Breast epithelium (tissue), 3 donors: ENCODE measurements at regions not wholly inside any gene's neighbourhood (a gene's known extent, or its start where the extent isn't known, plus 50 kb on each side); places are given as distances from the start of the nearest gene placed in this dataset.

Experiments used
- POLR2A ChIP-seq: fragments of 450-650 bp; IDR thresholded peaks from one replicate; pipeline ENCODE4 v1.6.1; 2016; ENCODE audit warnings: antibody characterized with exemption, mild to moderate bottlenecking, moderate library complexity
- POLR2AphosphoS5 ChIP-seq, 3 donors: sonication (generic); formaldehyde crosslinking; IDR thresholded peaks; one replicate each; pipeline ENCODE4 v1.6.1; 2017; ENCODE audit warnings: antibody characterized with exemption in 3 of 3
- TF ChIP-seq, protein P1 (sequence below), 3 donors: fragments of 450-650 bp; IDR thresholded peaks; one replicate each; pipeline ENCODE4 v1.5.1; 2016 to 2017; ENCODE audit warnings: antibody characterized with exemption in 3 of 3, mild to moderate bottlenecking in 3 of 3, moderate library complexity in 3 of 3

DNA sequence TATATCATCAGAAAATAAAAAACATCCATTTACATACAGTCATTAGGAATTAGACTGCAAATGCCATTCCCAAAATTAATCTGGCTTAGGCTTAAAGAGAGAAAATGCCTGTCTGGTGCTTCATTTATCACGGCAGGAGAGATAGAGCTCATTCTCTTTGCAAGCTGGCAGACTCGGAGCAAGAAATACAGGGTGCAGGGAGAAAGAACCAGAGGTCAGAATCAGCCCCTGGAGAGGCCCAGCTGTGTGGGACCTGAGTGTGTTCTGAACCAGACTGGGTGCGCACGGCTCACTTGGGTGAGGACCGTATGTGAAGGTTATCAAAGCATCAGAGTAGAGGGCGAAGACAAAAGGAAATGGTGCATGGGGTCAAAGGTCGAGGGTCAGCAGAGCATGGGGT, 227.8 kb downstream of the ACKR3 start:
- TF ChIP-seq, protein P1, sequence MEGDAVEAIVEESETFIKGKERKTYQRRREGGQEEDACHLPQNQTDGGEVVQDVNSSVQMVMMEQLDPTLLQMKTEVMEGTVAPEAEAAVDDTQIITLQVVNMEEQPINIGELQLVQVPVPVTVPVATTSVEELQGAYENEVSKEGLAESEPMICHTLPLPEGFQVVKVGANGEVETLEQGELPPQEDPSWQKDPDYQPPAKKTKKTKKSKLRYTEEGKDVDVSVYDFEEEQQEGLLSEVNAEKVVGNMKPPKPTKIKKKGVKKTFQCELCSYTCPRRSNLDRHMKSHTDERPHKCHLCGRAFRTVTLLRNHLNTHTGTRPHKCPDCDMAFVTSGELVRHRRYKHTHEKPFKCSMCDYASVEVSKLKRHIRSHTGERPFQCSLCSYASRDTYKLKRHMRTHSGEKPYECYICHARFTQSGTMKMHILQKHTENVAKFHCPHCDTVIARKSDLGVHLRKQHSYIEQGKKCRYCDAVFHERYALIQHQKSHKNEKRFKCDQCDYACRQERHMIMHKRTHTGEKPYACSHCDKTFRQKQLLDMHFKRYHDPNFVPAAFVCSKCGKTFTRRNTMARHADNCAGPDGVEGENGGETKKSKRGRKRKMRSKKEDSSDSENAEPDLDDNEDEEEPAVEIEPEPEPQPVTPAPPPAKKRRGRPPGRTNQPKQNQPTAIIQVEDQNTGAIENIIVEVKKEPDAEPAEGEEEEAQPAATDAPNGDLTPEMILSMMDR (IDR thresholded peaks at IDR 0.05) = no peak
- TF ChIP-seq POLR2A = no peak
- no peak for TF ChIP-seq POLR2AphosphoS5 (IDR thresholded peaks at IDR 0.05)
